NCI-H187 treated with DMSO at 0.1 percent for 48 hours (cell line): ENCODE measurements at regions not wholly inside any gene's neighbourhood (a gene's known extent, or its start where the extent isn't known, plus 50 kb on each side); places are given as distances from the start of the nearest gene placed in this dataset.
"Not testable (repeated sequence)": the region's sequence is repeated elsewhere in the genome, so short reads cannot be mapped to it uniquely, and the experiment has no call there.

Source experiments
- DNase-seq: peaks from one replicate; lab custom pipeline; 2025; lab: John Stamatoyannopoulos, UW

GRCh38 chr5:92313385-92313784 lies 930.3 kb upstream of the ARRDC3 start:
- DNase-seq, result no peak

- no peak for DNase-seq
Measured at GRCh38 chr5:92309336-92309991, 926.3 kb upstream of the ARRDC3 start.

GRCh38 chr5:92308679-92309078 lies 925.6 kb upstream of the ARRDC3 start:
- no peak for DNase-seq

- DNase-seq, result not testable (repeated sequence)
Measured at GRCh38 chr5:92302356-92302755, 919.2 kb upstream of the ARRDC3 start.

GRCh38 chr5:92283521-92283920 lies 900.4 kb upstream of the ARRDC3 start:
- DNase-seq, result no peak

GRCh38 chr5:92271750-92272149 lies 888.6 kb upstream of the ARRDC3 start:
- not testable (repeated sequence) for DNase-seq

- no peak for DNase-seq
Measured at GRCh38 chr5:92268343-92268742, 885.2 kb upstream of the ARRDC3 start.

- no peak for DNase-seq
Measured at GRCh38 chr5:92267830-92268229, 884.7 kb upstream of the ARRDC3 start.

GRCh38 chr5:92265804-92266203 lies 882.7 kb upstream of the ARRDC3 start:
- no peak for DNase-seq

- not testable (repeated sequence) for DNase-seq
Measured at GRCh38 chr5:92255605-92256004, 872.5 kb upstream of the ARRDC3 start.

- DNase-seq, result no peak
Measured at GRCh38 chr5:92248518-92248917, 865.4 kb upstream of the ARRDC3 start.

- DNase-seq, result no peak
Measured at GRCh38 chr5:92242170-92242569, 859.1 kb upstream of the ARRDC3 start.

- DNase-seq, result no peak
Measured at GRCh38 chr5:92237896-92238295, 854.8 kb upstream of the ARRDC3 start.

- DNase-seq, result no peak
Measured at GRCh38 chr5:92222449-92222848, 839.3 kb upstream of the ARRDC3 start.

GRCh38 chr5:92216852-92217251 lies 833.7 kb upstream of the ARRDC3 start:
- not testable (repeated sequence) for DNase-seq

- no peak for DNase-seq
Measured at GRCh38 chr5:92215116-92215515, 832.0 kb upstream of the ARRDC3 start.

GRCh38 chr5:92208265-92208664 lies 825.1 kb upstream of the ARRDC3 start:
- no peak for DNase-seq

GRCh38 chr5:92207151-92207550 lies 824.0 kb upstream of the ARRDC3 start:
- DNase-seq, result no peak

GRCh38 chr5:92206681-92207080 lies 823.6 kb upstream of the ARRDC3 start:
- DNase-seq, result no peak

- not testable (repeated sequence) for DNase-seq
Measured at GRCh38 chr5:92199035-92199434, 815.9 kb upstream of the ARRDC3 start.

- DNase-seq, result no peak
Measured at GRCh38 chr5:92181656-92182055, 798.5 kb upstream of the ARRDC3 start.

- DNase-seq, result no peak
Measured at GRCh38 chr5:92180391-92180790, 797.3 kb upstream of the ARRDC3 start.

- DNase-seq, result no peak
Measured at GRCh38 chr5:92179651-92180050, 796.5 kb upstream of the ARRDC3 start.

- DNase-seq, result no peak
Measured at GRCh38 chr5:92177926-92178487, 794.9 kb upstream of the ARRDC3 start.
